ENCODE measurements at regions not wholly inside any gene's neighbourhood (a gene's known extent, or its start where the extent isn't known, plus 50 kb on each side); places are given as distances from the start of the nearest gene placed in this dataset.

DNA sequence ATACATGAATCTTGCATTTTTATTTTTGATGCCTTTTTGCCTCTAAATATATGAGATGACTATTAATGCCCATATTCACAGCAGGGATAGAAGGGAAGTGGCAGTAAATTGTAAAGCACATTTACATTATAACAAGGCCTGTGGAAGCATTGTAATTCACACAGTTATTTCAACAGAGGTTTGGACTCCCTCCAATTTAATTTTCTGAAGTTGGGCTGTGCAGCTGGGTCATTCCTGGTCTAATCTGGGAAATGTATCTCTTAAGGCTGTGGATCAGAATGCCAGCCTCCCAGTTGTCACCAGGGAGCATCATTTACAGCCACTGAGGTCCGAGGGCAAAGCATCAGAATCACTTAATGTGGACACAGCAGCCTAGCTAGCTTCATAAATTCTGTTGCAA, 434.5 kb downstream of the MFSD1 start:
- Histone ChIP-seq H3K4me1 (ENCODE audit: low read depth, poor library complexity, severe bottlenecking) (no peaks in the 10 kb centered on the region), H3K36me3 (ENCODE audit: insufficient read depth) (no peaks in the 10 kb centered on the region), H3K79me2 (ENCODE audit: insufficient read depth, low read depth) (no peaks in the 10 kb centered on the region), H3K4me2 (no peak overlapping the region), H3K27me3 (ENCODE audit: insufficient read depth, low read depth) (no peaks in the 10 kb centered on the region), H3K27ac (no peak overlapping the region), H3K9ac (no peak overlapping the region), H4K20me1 (ENCODE audit: insufficient read depth) (no peaks in the 10 kb centered on the region), H3K4me3 (IDR thresholded peaks at IDR 0.05; ENCODE audit: insufficient read depth, low read depth, low read length) (no peak overlapping the region), H2AFZ (ENCODE audit: low read depth) (no peak overlapping the region)
- TF ChIP-seq, protein P1, sequence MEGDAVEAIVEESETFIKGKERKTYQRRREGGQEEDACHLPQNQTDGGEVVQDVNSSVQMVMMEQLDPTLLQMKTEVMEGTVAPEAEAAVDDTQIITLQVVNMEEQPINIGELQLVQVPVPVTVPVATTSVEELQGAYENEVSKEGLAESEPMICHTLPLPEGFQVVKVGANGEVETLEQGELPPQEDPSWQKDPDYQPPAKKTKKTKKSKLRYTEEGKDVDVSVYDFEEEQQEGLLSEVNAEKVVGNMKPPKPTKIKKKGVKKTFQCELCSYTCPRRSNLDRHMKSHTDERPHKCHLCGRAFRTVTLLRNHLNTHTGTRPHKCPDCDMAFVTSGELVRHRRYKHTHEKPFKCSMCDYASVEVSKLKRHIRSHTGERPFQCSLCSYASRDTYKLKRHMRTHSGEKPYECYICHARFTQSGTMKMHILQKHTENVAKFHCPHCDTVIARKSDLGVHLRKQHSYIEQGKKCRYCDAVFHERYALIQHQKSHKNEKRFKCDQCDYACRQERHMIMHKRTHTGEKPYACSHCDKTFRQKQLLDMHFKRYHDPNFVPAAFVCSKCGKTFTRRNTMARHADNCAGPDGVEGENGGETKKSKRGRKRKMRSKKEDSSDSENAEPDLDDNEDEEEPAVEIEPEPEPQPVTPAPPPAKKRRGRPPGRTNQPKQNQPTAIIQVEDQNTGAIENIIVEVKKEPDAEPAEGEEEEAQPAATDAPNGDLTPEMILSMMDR (conservative IDR thresholded peaks at IDR 0.05; ENCODE audit: low read depth, low read length), result no peak

DNA sequence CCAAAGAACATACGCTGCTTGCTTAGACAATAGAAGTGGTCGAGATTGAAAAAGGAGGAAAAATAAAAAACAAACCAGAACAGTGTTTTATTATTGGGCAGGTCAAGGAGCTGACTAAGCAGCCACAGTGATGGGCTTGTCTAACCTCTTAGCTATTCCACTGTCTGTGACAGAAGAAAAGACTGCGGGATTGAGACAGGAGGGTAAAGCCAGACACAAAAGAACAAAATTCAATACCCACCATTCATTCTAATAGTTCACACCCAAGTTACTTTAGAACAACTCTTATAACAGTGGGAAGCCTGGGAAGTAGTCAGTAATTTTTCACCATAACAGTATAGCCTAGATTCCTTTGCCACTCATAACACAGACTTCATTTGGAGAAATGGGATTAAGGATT, 435.4 kb downstream of the MFSD1 start:
- H3K79me2 ChIP-seq (ENCODE audit: insufficient read depth, low read depth), result no peaks in the 10 kb centered on the region
- no peak overlapping the region for H3K4me3 ChIP-seq (IDR thresholded peaks at IDR 0.05; ENCODE audit: insufficient read depth, low read depth, low read length)
- no peaks in the 10 kb centered on the region for H3K4me1 ChIP-seq (ENCODE audit: low read depth, poor library complexity, severe bottlenecking)
- no peak overlapping the region for H3K4me2 ChIP-seq
- TF ChIP-seq, protein P1 (conservative IDR thresholded peaks at IDR 0.05; ENCODE audit: low read depth, low read length), result no peak
- H3K9ac ChIP-seq, result no peak overlapping the region
- no peak overlapping the region for H3K27ac ChIP-seq
- no peaks in the 10 kb centered on the region for H3K27me3 ChIP-seq (ENCODE audit: insufficient read depth, low read depth)
- H2AFZ ChIP-seq (ENCODE audit: low read depth), result no peak overlapping the region
- H4K20me1 ChIP-seq (ENCODE audit: insufficient read depth), result no peaks in the 10 kb centered on the region
- no peaks in the 10 kb centered on the region for H3K36me3 ChIP-seq (ENCODE audit: insufficient read depth)

DNA sequence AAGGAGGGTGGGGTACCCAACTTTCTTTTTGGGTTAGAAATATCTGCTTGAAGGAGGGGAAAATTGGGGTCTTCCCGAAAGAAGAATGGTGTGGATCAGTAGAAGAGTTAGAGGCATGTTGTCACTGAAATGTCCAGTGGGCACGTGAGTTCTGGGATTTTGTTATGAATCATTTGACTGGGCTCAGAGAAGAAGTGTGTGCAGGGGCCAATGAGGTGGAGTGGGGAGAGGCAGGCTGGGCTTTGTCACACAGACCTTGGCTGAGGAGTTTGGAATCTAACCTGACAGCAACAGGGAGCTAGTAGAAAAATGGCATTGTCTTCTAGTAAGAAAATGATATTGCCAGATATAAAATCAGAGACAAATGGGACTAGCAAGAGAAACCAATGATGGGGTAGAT, 436.8 kb downstream of the MFSD1 start:
- Histone ChIP-seq H3K4me3 (IDR thresholded peaks at IDR 0.05; ENCODE audit: insufficient read depth, low read depth, low read length) (no peak overlapping the region), H3K4me2 (no peak overlapping the region), H3K79me2 (ENCODE audit: insufficient read depth, low read depth) (no peaks in the 10 kb centered on the region), H2AFZ (ENCODE audit: low read depth) (no peak overlapping the region), H3K27me3 (ENCODE audit: insufficient read depth, low read depth) (no peaks in the 10 kb centered on the region), H3K36me3 (ENCODE audit: insufficient read depth) (no peaks in the 10 kb centered on the region), H4K20me1 (ENCODE audit: insufficient read depth) (no peaks in the 10 kb centered on the region), H3K9ac (no peak overlapping the region), H3K4me1 (ENCODE audit: low read depth, poor library complexity, severe bottlenecking) (no peaks in the 10 kb centered on the region), H3K27ac (no peak overlapping the region)
- TF ChIP-seq, protein P1 (conservative IDR thresholded peaks at IDR 0.05; ENCODE audit: low read depth, low read length), result no peak

DNA sequence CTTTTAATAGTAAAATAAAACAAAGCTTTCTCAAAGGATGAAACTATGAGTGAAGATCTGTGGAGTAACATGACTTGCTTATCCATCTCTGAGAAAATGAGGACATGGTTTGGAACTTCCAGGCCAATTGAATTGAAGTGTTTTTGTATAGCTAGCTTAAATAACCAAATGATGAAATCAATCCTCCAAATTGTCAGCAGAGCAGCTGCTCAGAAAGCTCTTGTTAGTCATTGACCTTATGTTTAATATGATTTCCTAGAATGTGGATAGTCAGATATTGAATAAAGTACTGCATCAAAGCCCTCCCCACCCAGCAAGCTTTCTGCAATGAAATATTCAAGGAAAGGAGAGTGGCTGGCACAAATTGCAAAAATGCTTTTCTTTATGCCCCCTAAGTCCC, 437.2 kb downstream of the MFSD1 start:
- no peak overlapping the region for H3K27ac ChIP-seq
- no peak overlapping the region for H2AFZ ChIP-seq (ENCODE audit: low read depth)
- H3K27me3 ChIP-seq (ENCODE audit: insufficient read depth, low read depth), result no peaks in the 10 kb centered on the region
- H3K9ac ChIP-seq, result no peak overlapping the region
- H4K20me1 ChIP-seq (ENCODE audit: insufficient read depth), result no peaks in the 10 kb centered on the region
- no peaks in the 10 kb centered on the region for H3K79me2 ChIP-seq (ENCODE audit: insufficient read depth, low read depth)
- no peak overlapping the region for H3K4me3 ChIP-seq (IDR thresholded peaks at IDR 0.05; ENCODE audit: insufficient read depth, low read depth, low read length)
- no peaks in the 10 kb centered on the region for H3K36me3 ChIP-seq (ENCODE audit: insufficient read depth)
- H3K4me1 ChIP-seq (ENCODE audit: low read depth, poor library complexity, severe bottlenecking), result no peaks in the 10 kb centered on the region
- H3K4me2 ChIP-seq, result no peak overlapping the region
- TF ChIP-seq, protein P1 (conservative IDR thresholded peaks at IDR 0.05; ENCODE audit: low read depth, low read length), result no peak

DNA sequence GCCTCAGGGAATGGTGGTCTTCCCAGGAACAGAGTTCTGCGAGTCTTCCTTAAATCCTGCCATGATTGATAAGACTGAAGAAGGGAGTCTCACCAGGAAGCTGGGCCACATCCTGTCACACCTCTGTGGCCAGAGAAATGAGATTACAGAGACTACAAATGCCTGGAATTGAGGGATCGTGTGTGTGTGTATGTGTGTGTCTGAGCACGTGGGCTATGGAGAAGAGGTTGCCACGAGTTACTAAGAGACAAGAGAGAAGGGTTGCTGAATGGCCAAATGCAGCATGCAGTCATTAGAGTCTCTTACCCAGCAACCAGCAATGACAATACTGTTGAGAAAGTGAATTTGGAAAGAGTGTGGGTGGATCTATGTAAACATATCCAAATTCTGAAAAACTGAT, 443.1 kb downstream of the MFSD1 start:
- no peak overlapping the region for H3K9ac ChIP-seq
- H3K27me3 ChIP-seq (ENCODE audit: insufficient read depth, low read depth), result no peaks in the 10 kb centered on the region
- H4K20me1 ChIP-seq (ENCODE audit: insufficient read depth), result no peaks in the 10 kb centered on the region
- TF ChIP-seq, protein P1 (conservative IDR thresholded peaks at IDR 0.05; ENCODE audit: low read depth, low read length), result no peak
- no peak overlapping the region for H3K4me3 ChIP-seq (IDR thresholded peaks at IDR 0.05; ENCODE audit: insufficient read depth, low read depth, low read length)
- H3K79me2 ChIP-seq (ENCODE audit: insufficient read depth, low read depth), result no peaks in the 10 kb centered on the region
- no peak overlapping the region for H3K4me2 ChIP-seq
- H3K4me1 ChIP-seq (ENCODE audit: low read depth, poor library complexity, severe bottlenecking), result no peaks in the 10 kb centered on the region
- no peak overlapping the region for H2AFZ ChIP-seq (ENCODE audit: low read depth)
- H3K36me3 ChIP-seq (ENCODE audit: insufficient read depth), result no peaks in the 10 kb centered on the region
- H3K27ac ChIP-seq, result no peak overlapping the region

Data from KMS-11 (cell line).